HG02885 (cell line): ENCODE measurements at regions not wholly inside any gene's neighbourhood (a gene's known extent, or its start where the extent isn't known, plus 50 kb on each side); places are given as distances from the start of the nearest gene placed in this dataset.
"Not testable (repeated sequence)": the region's sequence is repeated elsewhere in the genome, so short reads cannot be mapped to it uniquely, and the experiment has no call there.

ENCODE experiments used
- ATAC-seq: cut with Tn5 transposase; IDR thresholded peaks from one replicate; pipeline ENCODE4 v1.9.1; 2021; ENCODE audit warnings: mild to moderate bottlenecking; ENCODE audit not compliant: unreplicated experiment, poor library complexity

GRCh38 chr6:27854421-27854820 is 57.8 kb downstream of the OR2B2 start:
- no peak for ATAC-seq

GRCh38 chr6:27851440-27851839 is 60.8 kb downstream of the OR2B2 start:
- no peak for ATAC-seq

- ATAC-seq: not testable (repeated sequence)
Measured at GRCh38 chr6:27849001-27849400, 63.2 kb downstream of the OR2B2 start.

GRCh38 chr6:27847706-27848105 is 64.5 kb downstream of the OR2B2 start:
- ATAC-seq: no peak

GRCh38 chr6:27840572-27840971 is 71.6 kb downstream of the OR2B2 start:
- no peak for ATAC-seq

GRCh38 chr6:27839626-27840475 is 72.3 kb downstream of the OR2B2 start:
- no peak for ATAC-seq

GRCh38 chr6:27838945-27839625 is 73.1 kb downstream of the OR2B2 start:
- ATAC-seq: no peak

- peak; percentile 81 for ATAC-seq
Measured at GRCh38 chr6:27838058-27838944, 73.9 kb downstream of the OR2B2 start.

GRCh38 chr6:27837625-27838057 is 74.6 kb downstream of the OR2B2 start:
- ATAC-seq: peak; percentile 2

- ATAC-seq: peak; percentile 39
Measured at GRCh38 chr6:27836783-27837624, 75.2 kb downstream of the OR2B2 start.

GRCh38 chr6:27836141-27836782 is 75.9 kb downstream of the OR2B2 start:
- no peak for ATAC-seq

- ATAC-seq: no peak
Measured at GRCh38 chr6:27834879-27835549, 77.2 kb downstream of the OR2B2 start.

GRCh38 chr6:27834384-27834783 is 77.8 kb downstream of the OR2B2 start:
- no peak for ATAC-seq

- peak; percentile 86 for ATAC-seq
Measured at GRCh38 chr6:27831434-27832081, 80.6 kb downstream of the OR2B2 start.

GRCh38 chr6:27830600-27831433 is 81.4 kb downstream of the OR2B2 start:
- peak; percentile 76 for ATAC-seq

GRCh38 chr6:27830212-27830599 is 82.0 kb downstream of the OR2B2 start:
- ATAC-seq: no peak

GRCh38 chr6:27829453-27830211 is 82.6 kb downstream of the OR2B2 start:
- no peak for ATAC-seq
